ENCODE measurements at regions not wholly inside any gene's neighbourhood (a gene's known extent, or its start where the extent isn't known, plus 50 kb on each side); places are given as distances from the start of the nearest gene placed in this dataset.

GRCh38 chr10:111656066-111656465 is 527.5 kb downstream of the GPAM start:
- no peak overlapping the region for H3K9ac ChIP-seq
- TF ChIP-seq CTCF (conservative IDR thresholded peaks at IDR 0.05; ENCODE audit: low read depth, low read length) = no peak
- no peak overlapping the region for H3K4me2 ChIP-seq
- H2AFZ ChIP-seq (ENCODE audit: low read depth) = no peak overlapping the region
- H3K36me3 ChIP-seq (ENCODE audit: insufficient read depth) = no peaks in the 10 kb centered on the region
- no peaks in the 10 kb centered on the region for H3K79me2 ChIP-seq (ENCODE audit: insufficient read depth, low read depth)
- H3K27me3 ChIP-seq (ENCODE audit: insufficient read depth, low read depth) = no peaks in the 10 kb centered on the region
- H3K4me1 ChIP-seq (ENCODE audit: low read depth, poor library complexity, severe bottlenecking) = no peaks in the 10 kb centered on the region
- H3K4me3 ChIP-seq (IDR thresholded peaks at IDR 0.05; ENCODE audit: insufficient read depth, low read depth, low read length) = no peak overlapping the region
- no peak overlapping the region for H3K27ac ChIP-seq
- H4K20me1 ChIP-seq (ENCODE audit: insufficient read depth) = no peaks in the 10 kb centered on the region

GRCh38 chr10:111677759-111678158 is 505.8 kb downstream of the GPAM start:
- H2AFZ ChIP-seq (ENCODE audit: low read depth) = no peak overlapping the region
- H3K27ac ChIP-seq = no peak overlapping the region
- no peaks in the 10 kb centered on the region for H4K20me1 ChIP-seq (ENCODE audit: insufficient read depth)
- no peak overlapping the region for H3K4me2 ChIP-seq
- no peak overlapping the region for H3K4me3 ChIP-seq (IDR thresholded peaks at IDR 0.05; ENCODE audit: insufficient read depth, low read depth, low read length)
- H3K36me3 ChIP-seq (ENCODE audit: insufficient read depth) = no peaks in the 10 kb centered on the region
- TF ChIP-seq CTCF (conservative IDR thresholded peaks at IDR 0.05; ENCODE audit: low read depth, low read length) = no peak
- H3K79me2 ChIP-seq (ENCODE audit: insufficient read depth, low read depth) = no peaks in the 10 kb centered on the region
- H3K27me3 ChIP-seq (ENCODE audit: insufficient read depth, low read depth) = no peaks in the 10 kb centered on the region
- no peak overlapping the region for H3K9ac ChIP-seq
- no peaks in the 10 kb centered on the region for H3K4me1 ChIP-seq (ENCODE audit: low read depth, poor library complexity, severe bottlenecking)

GRCh38 chr10:111686796-111687195 is 496.8 kb downstream of the GPAM start:
- Histone ChIP-seq H3K27ac (no peak overlapping the region), H3K9ac (no peak overlapping the region), H3K27me3 (ENCODE audit: insufficient read depth, low read depth) (no peaks in the 10 kb centered on the region), H3K4me3 (IDR thresholded peaks at IDR 0.05; ENCODE audit: insufficient read depth, low read depth, low read length) (no peak overlapping the region), H3K4me1 (ENCODE audit: low read depth, poor library complexity, severe bottlenecking) (no peaks in the 10 kb centered on the region), H3K4me2 (no peak overlapping the region), H3K36me3 (ENCODE audit: insufficient read depth) (no peaks in the 10 kb centered on the region), H3K79me2 (ENCODE audit: insufficient read depth, low read depth) (no peaks in the 10 kb centered on the region), H2AFZ (ENCODE audit: low read depth) (no peak overlapping the region), H4K20me1 (ENCODE audit: insufficient read depth) (no peaks in the 10 kb centered on the region)
- TF ChIP-seq CTCF (conservative IDR thresholded peaks at IDR 0.05; ENCODE audit: low read depth, low read length) = no peak

GRCh38 chr10:111698711-111699110 is 484.9 kb downstream of the GPAM start:
- no peak overlapping the region for H3K4me2 ChIP-seq
- no peak overlapping the region for H3K9ac ChIP-seq
- no peaks in the 10 kb centered on the region for H4K20me1 ChIP-seq (ENCODE audit: insufficient read depth)
- no peaks in the 10 kb centered on the region for H3K79me2 ChIP-seq (ENCODE audit: insufficient read depth, low read depth)
- no peak for TF ChIP-seq CTCF (conservative IDR thresholded peaks at IDR 0.05; ENCODE audit: low read depth, low read length)
- no peaks in the 10 kb centered on the region for H3K4me1 ChIP-seq (ENCODE audit: low read depth, poor library complexity, severe bottlenecking)
- no peak overlapping the region for H3K27ac ChIP-seq
- no peak overlapping the region for H3K4me3 ChIP-seq (IDR thresholded peaks at IDR 0.05; ENCODE audit: insufficient read depth, low read depth, low read length)
- no peak overlapping the region for H2AFZ ChIP-seq (ENCODE audit: low read depth)
- no peaks in the 10 kb centered on the region for H3K27me3 ChIP-seq (ENCODE audit: insufficient read depth, low read depth)
- H3K36me3 ChIP-seq (ENCODE audit: insufficient read depth) = no peaks in the 10 kb centered on the region

GRCh38 chr10:111703986-111704385 is 479.6 kb downstream of the GPAM start:
- Histone ChIP-seq H3K4me1 (ENCODE audit: low read depth, poor library complexity, severe bottlenecking) (no peaks in the 10 kb centered on the region), H3K36me3 (ENCODE audit: insufficient read depth) (no peaks in the 10 kb centered on the region), H3K4me3 (IDR thresholded peaks at IDR 0.05; ENCODE audit: insufficient read depth, low read depth, low read length) (no peak overlapping the region), H2AFZ (ENCODE audit: low read depth) (no peak overlapping the region), H3K4me2 (no peak overlapping the region), H4K20me1 (ENCODE audit: insufficient read depth) (no peaks in the 10 kb centered on the region), H3K27ac (no peak overlapping the region), H3K9ac (no peak overlapping the region), H3K27me3 (ENCODE audit: insufficient read depth, low read depth) (no peaks in the 10 kb centered on the region), H3K79me2 (ENCODE audit: insufficient read depth, low read depth) (no peaks in the 10 kb centered on the region)
- no peak for TF ChIP-seq CTCF (conservative IDR thresholded peaks at IDR 0.05; ENCODE audit: low read depth, low read length)

Data from KMS-11 (cell line).